Eye (tissue), 1 donor: ENCODE measurements at regions not wholly inside any gene's neighbourhood (a gene's known extent, or its start where the extent isn't known, plus 50 kb on each side); places are given as distances from the start of the nearest gene placed in this dataset.
"Not testable (repeated sequence)": the region's sequence is repeated elsewhere in the genome, so short reads cannot be mapped to it uniquely, and the experiment has no call there.

Experiments used
- DNase-seq: peaks from one replicate; pipeline ENCODE4 v3.0.0-alpha.2; 2015

DNA sequence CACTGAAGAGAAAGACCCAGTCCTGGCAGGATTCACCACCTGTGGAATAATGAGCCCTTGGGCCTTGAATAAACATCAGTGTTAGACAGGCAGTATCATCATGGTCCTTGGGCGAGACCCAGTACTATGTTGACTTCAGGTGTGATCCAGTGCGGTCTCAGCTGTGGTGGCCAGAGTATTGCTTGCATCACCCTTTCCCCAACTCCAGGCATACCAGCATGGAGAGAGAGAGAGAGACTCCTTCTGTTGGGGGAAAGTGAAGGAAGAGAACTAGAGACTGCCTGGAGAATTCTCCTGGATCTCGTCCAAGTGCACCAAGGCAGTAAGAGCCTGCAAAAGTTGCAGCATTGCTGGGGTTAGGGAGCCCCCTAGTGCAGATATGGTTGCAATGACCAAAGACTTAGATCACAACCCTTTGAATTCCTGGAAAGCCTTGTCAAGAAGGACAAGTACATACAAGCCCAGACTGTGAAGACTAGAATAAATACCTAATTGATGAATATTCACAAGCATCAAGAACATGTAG, 61.1 kb upstream of the VAMP7 start:
- DNase-seq: peak; percentile 79

DNA sequence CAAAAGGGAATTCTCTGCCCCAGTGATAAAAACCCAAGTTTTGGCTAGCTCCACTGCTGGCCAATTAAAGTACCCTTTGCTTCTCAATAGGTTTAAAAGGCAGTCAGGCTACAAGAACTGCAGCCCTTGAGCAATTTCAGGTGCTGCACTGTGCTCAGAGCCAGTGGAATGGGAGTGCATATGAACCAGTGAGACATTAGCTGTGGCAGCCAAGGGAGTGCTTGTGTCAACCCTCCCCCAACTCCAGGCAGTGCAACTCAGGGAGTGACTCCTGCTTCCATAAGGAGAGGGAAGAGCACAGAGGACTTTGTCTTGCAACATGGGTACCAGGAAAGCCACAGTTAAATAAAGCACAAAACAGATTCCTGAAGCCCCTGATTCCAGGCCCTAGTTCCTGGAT, 61.6 kb upstream of the VAMP7 start:
- no peak for DNase-seq

DNA sequence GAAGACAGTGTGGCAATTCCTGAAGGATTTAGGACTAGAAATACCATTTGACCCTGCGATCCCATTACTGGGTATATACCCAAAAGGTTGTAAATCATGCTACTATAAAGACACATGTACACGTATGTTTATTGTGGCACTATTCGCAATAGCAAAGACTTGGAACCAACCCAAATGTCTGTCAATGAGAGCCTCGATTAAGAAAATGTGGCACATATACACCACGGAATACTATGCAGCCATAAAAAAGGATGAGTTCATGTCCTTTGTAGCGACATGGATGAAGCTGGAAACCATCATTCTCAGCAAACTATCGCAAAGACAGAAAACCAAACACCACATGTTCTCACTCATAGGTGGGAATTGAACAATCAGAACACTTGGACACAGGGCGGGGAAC, 66.8 kb upstream of the VAMP7 start:
- DNase-seq: not testable (repeated sequence)

DNA sequence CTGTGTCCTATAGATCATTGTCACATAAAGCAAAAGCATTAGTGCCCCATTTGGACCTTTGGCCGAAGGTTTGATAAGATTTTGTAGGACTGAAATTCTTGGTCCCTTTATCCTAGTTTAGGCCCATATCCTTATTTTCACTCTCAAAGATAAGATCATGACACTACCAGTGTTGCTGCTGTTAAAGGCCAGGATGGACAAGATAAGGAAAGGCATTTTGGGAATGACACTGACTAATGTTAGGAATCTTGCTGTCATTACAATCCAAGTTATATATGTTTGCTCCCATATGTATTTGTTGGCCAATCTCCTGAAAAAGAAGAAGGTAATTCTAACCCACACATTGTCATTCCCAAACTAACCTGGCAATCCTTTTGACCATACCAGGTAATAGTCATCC, 101.3 kb upstream of the VAMP7 start:
- DNase-seq: no peak

DNA sequence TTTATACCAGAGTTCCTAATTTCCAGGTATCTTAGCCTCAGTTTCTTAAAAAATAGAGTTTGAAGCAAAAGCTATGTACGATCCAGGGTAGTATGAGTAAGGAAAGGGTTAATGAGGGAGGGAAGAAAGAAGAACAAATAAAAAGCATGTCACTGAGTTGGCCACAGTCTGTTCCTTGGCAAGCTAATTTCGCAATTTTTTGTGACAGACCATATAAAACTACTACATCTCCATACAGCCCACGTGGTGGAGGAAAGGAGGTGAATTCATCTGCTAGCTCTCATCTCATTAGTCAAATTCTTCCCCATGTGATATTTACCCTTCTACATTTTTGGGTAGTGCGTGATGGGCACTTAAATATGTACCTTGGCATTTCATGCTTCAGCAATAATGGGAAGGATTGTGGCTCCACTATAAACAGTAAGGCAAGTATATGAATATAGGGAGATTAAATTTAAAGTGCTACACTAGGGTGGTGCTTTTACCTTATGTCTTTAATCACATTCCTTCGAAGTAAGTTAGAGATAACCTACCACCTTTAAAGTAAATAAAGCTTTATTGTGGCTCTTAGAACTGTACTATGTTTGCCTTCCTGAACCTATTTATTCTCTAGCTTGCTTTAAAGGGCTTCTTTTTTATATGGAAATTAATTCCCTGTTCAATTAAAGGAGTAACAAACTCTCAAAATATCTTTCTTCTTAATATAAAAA, 102.1 kb upstream of the VAMP7 start:
- no peak for DNase-seq

DNA sequence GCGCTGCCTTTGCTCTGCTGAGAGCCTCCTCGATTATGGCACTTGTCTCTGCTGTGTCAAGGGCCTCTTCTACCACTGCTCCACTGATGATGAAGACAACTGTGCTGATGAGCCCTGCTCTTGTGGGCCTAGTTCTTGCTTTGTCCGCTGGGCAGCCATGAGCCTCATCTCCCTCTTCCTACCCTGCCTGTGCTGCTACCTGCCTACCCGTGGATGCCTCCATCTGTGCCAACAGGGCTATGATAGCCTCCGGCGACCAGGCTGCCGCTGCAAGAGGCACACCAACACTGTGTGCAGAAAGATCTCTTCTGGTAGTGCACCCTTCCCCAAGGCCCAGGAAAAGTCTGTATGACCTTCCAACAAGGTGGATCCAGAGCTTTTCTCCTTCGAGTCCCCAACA, 106.8 kb upstream of the VAMP7 start:
- no peak for DNase-seq

DNA sequence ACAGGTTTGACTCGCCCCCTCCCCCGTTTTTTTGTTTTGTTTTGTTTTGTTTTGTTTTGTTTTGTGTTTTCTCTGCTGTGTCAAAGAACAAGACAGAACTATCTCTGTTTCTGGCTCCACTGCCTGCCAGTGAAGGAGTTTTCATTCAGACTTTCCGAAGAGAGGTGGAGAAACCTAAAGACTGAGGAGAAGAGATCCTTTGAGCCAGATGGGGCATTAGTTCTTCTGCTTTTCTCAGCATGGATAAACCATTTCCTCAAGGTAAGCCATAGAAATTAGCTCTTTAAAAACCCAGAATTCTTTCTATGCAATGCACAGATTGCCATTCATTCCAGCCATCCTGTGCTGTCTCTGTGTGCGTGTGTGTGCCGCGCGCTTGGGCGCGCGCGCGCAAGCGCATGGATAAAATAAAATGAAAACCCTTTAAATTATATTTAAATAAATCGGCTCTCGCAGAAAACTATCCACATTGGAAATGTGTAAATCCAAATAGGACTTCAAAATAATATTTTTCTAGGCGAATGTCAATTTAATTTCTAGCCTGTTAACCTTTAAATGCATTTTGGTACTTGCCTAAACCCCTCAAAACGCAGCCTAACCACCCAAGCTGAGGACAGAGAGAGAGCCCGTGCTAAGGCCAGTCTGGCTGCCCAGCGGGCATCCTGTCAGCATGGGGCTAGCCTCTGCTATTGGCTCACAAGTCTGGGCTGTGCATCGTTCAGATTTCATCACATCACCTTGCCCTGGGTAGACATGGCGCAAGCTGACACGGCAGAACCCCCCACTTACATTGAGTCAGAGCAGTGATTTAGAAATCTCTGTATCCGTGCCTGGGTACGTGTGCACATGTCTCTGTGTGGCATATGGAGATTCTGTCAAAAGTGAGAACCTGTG, 113.0 kb upstream of the VAMP7 start:
- peak; percentile 38 for DNase-seq

DNA sequence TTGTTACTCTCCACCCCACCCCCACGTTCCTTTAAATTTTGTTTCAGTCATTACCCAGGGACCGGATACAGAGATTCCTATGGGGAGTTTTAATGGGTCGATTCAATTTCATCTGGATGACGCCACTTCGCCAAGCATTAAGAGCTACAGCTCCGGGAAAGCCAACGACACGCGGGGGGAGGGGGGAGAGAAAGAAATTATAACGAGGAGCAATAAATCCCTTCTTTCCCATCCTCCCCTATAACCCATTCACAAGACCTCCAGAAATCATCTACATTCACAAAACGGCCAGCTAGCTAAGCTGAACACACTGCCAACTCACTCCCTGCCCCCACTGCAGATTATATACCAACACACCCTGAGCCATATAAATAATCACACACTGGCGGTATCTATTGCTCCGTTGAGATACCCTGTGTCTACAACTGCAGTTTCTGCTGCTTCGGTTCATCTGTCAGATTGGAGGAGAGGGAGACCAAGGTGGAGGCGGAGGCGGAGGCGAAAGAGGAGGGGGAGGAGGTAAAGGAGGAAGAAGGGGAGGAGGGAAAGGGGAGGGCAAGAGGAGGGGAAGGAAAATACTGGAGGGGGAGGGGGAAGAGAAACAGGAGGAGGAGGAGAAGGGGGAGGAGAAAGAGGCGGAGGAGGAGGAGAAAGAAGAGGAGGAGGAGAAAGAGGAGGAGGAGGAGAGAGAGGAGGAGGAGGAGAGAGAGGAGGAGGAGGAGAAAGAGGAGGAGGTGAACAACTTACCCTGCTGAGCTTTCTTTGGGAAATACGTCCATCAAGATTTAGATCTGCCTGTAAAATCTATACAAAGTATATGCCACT, 113.9 kb upstream of the VAMP7 start:
- peak; percentile 85 for DNase-seq

DNA sequence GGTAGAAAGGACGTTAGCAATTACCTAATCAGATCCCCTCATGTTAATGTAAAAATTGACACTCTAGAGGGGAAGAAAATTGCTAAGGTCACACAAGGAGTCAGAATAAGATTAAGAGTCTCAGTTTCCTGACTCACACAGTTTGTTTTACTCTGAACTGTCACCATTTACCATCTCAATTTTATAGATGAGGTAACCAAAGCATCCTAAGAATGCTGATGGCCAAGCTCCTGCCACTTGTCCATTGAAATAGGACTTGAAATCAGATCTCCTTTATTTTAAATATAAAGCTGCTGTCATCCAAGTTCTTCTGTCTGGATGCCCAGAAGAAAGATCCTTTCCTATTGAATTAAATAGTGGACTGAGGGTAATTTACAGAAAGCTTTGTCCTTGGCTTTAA, 114.8 kb upstream of the VAMP7 start:
- DNase-seq: peak; percentile 1

DNA sequence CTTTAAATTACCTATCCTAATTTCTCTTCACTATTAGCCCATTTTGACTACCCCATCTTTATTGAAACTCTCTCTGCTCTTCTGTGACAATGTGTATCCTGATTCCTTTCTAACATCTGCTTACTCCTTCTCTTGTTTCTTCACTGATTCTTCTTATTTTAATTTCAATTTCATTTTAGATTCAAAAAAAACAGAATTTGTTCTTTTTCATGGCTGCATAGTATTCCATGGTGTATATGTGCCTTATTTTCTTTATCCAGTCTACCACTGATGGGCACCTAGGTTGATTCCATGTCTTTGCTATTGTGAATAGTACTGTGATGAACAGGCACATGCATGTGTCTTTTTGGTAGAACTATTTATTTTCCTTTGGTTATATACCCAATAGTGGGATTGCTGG, 120.0 kb upstream of the VAMP7 start:
- DNase-seq: no peak

DNA sequence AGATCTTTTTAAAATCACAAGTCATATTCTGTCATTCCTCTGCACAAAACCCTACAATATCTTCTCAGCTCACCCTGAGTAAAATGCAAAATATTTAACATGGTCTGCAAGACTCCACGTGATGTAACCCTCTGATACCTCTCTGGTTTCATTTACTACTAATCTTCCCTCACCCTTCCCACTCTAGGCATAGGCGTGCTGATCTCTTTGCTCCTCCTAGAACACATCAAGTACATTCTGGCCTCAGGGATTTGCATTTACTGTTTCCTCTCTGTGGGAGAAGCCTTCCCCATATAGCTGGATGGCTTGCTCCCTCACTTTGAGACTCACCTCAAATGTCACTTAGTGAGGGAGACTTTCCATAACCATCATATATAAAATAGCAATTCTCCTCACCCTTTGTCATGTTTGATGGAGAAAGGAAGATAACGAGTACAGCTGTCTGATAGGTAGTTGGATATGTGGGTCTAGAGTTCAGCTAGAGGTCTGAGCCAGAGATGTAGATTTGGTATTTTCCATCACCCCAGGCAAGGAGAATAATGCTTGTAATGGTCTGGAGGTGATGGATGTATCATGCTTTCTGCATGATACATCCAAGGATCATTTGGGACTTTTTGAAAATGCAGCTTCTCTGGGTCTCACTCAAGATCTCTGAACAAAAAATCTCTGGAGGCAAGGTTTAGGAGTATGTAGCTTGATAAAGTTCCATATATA, 123.9 kb upstream of the VAMP7 start:
- DNase-seq: no peak

DNA sequence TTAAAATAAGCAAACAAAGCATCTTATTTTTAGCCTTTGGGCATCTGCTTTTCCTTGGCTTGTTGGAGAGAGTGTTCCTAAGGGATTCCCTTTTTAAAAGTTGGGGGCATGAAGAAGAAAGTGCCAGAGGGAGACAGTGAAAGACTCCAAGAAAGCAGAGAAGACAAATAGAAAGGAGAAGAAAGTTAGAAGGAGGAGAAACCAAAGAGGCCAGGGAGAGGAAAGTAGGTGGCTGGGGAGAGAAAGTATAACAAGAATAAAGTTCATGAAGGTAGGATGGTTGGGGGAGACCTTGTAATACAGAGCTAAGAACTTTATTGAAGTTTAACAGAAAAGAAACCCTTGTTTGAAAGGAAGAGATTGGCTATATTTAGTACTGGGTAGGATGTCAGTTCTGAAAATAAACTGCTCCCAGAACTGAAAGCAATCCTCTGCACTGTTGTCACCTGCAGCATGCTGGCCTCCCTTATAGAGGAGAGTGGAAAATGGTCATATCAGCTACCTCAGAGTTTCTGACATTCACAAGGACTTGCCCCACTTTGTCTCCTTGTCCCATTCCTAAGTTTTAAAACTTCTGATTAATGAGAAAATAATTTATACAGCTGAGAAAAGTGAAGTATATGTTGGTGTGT, 125.3 kb upstream of the VAMP7 start:
- no peak for DNase-seq

DNA sequence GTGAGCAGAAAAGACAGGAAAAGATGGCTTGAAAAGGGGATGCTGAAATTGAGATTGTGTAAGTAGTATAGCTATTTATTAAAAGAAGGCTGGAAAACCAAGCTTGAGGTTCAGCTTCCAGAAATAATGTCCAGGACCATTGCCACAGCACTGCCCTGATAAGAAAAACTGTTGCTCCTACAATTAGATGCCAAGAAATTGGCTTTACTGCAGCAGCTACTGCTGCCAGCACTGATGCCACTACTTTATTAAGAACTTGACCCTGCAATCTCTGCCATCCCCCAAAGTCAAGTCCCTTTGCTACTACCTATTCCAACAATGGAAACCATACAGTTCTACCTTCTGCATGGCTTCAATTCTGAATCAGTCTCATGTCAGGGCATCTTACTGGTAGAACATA, 130.0 kb upstream of the VAMP7 start:
- no peak for DNase-seq

DNA sequence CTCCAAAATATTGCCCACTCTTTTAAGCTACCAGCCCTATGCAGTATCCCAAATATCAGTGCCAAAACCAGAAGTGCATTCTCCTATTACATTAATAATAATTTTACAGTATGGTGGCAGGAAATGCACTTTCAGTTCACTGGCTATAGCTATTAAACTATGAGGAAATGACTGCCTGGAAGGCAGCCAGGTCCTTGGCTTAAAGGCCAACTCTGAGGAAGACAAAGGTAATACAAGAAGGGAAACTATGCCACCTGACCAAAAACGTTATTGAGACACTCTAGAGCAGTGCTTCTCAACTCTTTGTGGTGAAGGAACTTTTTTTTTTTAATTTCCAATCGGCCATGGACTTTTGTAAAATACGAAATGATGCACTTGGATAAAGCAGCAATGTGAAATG, 133.6 kb upstream of the VAMP7 start:
- DNase-seq: no peak

DNA sequence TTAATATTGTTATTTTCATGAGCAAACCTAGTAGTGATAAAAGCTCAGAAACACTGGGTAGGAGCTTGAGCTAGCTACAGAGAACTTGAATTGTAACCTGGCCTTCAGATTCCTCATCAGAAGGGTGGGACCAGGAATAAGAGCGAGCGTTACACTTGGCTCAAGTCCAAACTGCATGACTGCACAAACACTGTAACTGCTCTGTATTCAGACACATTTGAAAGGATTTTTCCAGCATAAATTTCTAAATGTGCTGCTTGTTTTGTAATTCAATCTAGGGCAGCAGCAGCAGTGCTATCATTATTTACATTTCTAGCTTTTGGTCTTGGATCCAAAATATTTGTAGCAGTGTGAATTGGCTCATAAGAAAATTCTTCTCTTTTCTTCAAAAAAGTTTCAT, 133.0 kb upstream of the TMLHE start:
- peak; percentile 57 for DNase-seq

DNA sequence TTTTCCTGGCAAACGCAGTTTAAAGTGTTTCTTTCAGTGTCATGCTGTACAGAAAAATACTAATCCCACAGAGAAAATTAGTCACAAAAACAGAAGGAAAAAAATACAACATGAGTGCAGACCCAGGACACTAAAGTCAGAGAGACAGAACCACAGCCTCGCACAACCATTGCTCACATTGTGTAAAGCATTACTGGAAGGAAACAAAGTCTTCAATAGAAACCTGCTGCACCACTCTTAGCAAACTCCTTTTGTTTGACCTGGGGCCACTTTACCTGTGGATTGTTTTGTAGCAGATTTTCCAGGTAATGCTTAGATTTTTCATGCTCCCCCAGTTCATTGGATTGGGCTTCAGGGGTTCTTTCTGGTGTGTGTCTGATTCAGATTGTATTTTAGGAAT, 131.8 kb upstream of the TMLHE start:
- DNase-seq: no peak

DNA sequence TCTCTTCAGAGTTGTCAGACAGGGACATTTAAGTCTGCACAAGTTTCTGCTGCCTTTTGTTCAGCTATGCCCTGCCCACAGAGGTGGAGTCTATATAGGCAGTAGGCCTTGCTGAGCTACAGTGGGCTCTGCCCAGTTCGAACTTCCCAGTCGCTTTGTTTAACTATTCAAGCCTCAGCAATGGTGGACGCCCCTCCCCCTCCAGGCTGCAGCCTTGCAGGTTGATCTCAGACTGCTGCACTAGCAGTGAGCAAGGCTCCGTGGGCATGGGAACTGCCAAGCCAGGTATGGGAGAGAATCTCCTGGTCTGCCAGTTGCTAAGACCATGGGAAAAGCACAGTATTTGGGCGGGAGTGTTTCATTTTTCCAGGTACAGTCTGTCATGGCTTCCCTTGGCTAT, 115.6 kb upstream of the TMLHE start:
- not testable (repeated sequence) for DNase-seq

DNA sequence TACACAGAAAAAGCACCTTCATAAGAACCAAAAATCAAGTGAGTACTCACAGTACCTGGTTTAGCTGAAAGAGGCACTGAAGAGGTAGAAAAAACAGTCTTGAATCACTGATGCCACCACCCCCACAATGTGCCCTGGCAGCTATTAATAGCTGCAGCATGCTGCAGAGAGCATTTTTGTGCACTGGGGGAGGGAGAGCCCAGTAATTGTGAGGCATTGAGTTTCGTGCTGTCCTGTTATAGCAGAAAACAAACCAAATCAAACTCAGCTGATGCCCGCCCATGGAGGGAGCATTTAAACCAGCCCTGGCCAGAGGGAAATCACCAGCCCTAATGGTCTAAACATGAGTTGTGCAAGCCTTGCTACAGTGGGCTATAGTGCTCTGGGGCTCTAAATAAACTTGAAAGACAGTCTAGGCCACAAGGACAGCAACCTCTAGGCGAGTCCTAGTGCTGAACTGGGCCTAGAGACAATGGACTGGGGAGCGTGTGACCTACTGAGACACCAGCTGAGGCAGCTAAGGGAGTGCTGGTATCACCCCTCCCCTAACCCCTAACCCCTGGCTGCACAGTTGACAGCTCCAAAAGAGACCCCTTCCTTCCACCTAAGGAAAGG, 106.3 kb upstream of the TMLHE start:
- peak; percentile 1 for DNase-seq

DNA sequence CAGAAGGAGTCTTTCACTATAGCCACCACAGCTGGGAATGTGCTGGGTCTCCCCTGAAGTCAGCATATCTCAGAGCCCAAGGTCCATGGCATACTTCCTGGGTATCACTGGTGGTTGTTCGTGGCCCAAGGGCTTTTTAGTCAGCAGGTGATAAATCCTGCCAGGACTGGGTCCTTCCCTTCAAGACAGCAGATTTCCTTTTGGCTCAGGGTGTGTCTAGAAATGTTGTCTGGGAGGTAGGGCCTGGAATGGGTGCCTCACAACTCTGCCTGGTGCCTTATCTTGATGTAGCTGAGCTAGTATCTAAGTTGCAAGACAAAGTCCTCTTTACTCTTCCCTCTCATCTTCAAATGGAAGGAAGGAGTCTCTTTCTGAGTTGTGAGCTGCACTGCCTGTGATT, 102.4 kb upstream of the TMLHE start:
- DNase-seq: no peak

DNA sequence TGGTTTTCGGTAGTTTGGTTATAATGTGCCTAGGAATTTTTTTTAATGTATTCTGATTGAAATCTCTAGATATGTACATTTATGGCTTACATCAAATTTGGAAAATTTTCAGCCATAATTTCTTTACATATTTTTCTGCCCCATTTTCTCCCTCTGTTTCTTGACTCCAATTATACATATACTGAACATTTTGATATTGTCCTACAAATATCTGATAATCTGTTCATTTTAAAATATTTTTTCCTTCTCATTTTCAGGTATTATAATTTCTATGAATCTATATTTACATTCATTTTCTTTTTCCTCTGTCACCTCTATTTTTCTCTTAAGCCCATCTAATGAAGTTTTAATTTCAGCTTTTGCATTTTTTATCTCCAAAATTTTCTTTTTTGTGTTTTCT, 82.7 kb upstream of the TMLHE start:
- DNase-seq: no peak

DNA sequence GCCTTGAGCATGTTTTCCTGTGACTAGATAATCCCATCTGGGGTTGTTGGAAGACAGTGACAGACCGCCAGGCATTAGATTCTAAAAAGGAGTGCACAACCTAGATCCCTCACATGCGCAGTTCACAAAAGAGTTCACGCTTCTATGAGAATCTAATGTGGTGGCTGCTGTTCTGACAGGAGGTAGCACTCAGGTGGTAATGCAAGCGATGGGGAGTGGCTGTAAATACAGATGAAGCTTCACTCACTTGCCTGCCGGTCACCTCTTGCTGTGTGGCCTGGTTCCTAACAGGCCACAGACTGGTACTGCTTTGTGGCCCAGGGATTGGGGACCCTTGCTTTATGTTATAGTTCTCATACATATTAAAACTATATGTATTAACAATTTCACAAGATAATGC, 81.9 kb upstream of the TMLHE start:
- DNase-seq: no peak

DNA sequence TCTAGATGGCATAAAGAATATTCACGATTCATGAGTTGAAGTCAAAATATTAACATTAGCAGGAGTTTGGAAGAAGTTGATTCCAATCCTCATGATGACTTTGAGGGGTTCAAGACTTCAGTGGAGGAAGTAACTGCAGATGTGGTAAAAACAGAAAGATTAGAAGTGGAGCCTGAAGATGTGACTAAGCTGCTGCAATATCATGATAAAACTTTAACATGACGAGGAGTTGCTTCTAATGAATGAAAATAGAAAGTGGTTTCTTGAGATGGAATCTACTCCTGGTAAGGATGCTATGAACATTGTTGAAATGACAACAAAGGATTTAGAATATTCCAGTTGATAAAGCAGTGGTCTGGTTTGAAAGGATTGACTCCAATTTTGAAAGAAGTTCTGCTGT, 70.1 kb upstream of the TMLHE start:
- DNase-seq: no peak
